ENCODE measurements at regions not wholly inside any gene's neighbourhood (a gene's known extent, or its start where the extent isn't known, plus 50 kb on each side); places are given as distances from the start of the nearest gene placed in this dataset.

DNA sequence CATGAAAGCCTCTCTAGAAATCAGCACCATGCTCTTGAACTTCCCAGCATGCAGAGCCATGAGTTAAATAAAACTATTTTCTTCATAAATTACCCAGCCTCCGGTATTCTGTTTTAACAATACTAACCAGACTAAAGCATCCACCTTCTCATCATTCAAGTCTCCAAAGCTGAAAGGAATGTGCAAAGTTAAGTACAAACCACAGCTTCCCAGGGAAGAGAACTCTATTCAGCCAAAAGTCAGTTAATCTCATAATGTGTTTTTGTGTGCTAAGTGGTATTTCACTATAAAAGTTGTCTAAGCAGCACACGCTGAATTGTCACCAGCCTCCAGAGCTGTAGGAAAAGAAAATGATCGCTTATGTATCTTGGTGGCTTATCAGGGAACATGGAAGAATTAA lies 135.5 kb upstream of the KCNH8 start:
- no peak for TF ChIP-seq EP300 (IDR thresholded peaks at IDR 0.05)
- no peak for TF ChIP-seq POLR2A (IDR thresholded peaks at IDR 0.05)
- TF ChIP-seq, protein P1, sequence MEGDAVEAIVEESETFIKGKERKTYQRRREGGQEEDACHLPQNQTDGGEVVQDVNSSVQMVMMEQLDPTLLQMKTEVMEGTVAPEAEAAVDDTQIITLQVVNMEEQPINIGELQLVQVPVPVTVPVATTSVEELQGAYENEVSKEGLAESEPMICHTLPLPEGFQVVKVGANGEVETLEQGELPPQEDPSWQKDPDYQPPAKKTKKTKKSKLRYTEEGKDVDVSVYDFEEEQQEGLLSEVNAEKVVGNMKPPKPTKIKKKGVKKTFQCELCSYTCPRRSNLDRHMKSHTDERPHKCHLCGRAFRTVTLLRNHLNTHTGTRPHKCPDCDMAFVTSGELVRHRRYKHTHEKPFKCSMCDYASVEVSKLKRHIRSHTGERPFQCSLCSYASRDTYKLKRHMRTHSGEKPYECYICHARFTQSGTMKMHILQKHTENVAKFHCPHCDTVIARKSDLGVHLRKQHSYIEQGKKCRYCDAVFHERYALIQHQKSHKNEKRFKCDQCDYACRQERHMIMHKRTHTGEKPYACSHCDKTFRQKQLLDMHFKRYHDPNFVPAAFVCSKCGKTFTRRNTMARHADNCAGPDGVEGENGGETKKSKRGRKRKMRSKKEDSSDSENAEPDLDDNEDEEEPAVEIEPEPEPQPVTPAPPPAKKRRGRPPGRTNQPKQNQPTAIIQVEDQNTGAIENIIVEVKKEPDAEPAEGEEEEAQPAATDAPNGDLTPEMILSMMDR (IDR thresholded peaks at IDR 0.05): no peak
- H3K27ac ChIP-seq: no peak overlapping the region
- intact Hi-C loops (cut with DNase I): no loop called here
- H3K4me1 ChIP-seq (ENCODE audit: insufficient read depth): no peaks in the 10 kb centered on the region
- no peak overlapping the region for H3K4me3 ChIP-seq
- no peaks in the 10 kb centered on the region for H3K36me3 ChIP-seq
- DNase-seq: no peak
- no peaks in the 10 kb centered on the region for H3K9me3 ChIP-seq
- H3K27me3 ChIP-seq: no peaks in the 10 kb centered on the region
- 76 to 85% (median 83%) methylated on average over 3 of the region's 3 CpGs for WGBS, 3 donors

GRCh38 chr3:19002606-19003005 lies 145.7 kb upstream of the KCNH8 start:
- Histone ChIP-seq H3K27me3 (no peaks in the 10 kb centered on the region), H3K27ac (no peak overlapping the region), H3K4me1 (ENCODE audit: insufficient read depth) (peaks cover 3% of the 10 kb centered on the region), H3K36me3 (no peaks in the 10 kb centered on the region), H3K4me3 (no peak overlapping the region), H3K9me3 (no peaks in the 10 kb centered on the region)
- TF ChIP-seq, protein P1 (IDR thresholded peaks at IDR 0.05): no peak
- TF ChIP-seq EP300 (IDR thresholded peaks at IDR 0.05): no peak
- TF ChIP-seq POLR2A (IDR thresholded peaks at IDR 0.05): no peak
- DNase-seq: no peak
- 20 to 45% (median 28%) methylated on average over 1 of the region's 1 CpG for WGBS, 3 donors
- intact Hi-C loops (cut with DNase I): no loop called here

- 84 to 94% (median 87%) methylated on average over 4 of the region's 4 CpGs for WGBS, 3 donors
- intact Hi-C loops (cut with DNase I): no loop called here
- no peak for DNase-seq
Measured at GRCh38 chr3:18998069-18998468, 150.2 kb upstream of the KCNH8 start.

GRCh38 chr3:18992709-18993108 lies 155.6 kb upstream of the KCNH8 start:
- TF ChIP-seq POLR2A (IDR thresholded peaks at IDR 0.05): no peak
- TF ChIP-seq, protein P1 (IDR thresholded peaks at IDR 0.05): no peak
- TF ChIP-seq EP300 (IDR thresholded peaks at IDR 0.05): no peak
- no peak overlapping the region for H3K27ac ChIP-seq
- H3K36me3 ChIP-seq: no peaks in the 10 kb centered on the region
- no peaks in the 10 kb centered on the region for H3K9me3 ChIP-seq
- intact Hi-C loops (cut with DNase I): no loop called here
- H3K4me1 ChIP-seq (ENCODE audit: insufficient read depth): no peaks in the 10 kb centered on the region
- no peak overlapping the region for H3K4me3 ChIP-seq
- no peaks in the 10 kb centered on the region for H3K27me3 ChIP-seq
- DNase-seq: no peak
- 92 to 98% (median 95%) methylated on average over 1 of the region's 1 CpG for WGBS, 3 donors

More at GRCh38 chr3:18998069-18998468, 150.2 kb upstream of the KCNH8 start:
- TF ChIP-seq POLR2A (IDR thresholded peaks at IDR 0.05) (no peak), EP300 (IDR thresholded peaks at IDR 0.05) (no peak)
- TF ChIP-seq, protein P1 (IDR thresholded peaks at IDR 0.05): no peak
- Histone ChIP-seq H3K9me3 (no peaks in the 10 kb centered on the region), H3K36me3 (no peaks in the 10 kb centered on the region), H3K27ac (no peak overlapping the region), H3K27me3 (no peaks in the 10 kb centered on the region), H3K4me1 (ENCODE audit: insufficient read depth) (no peaks in the 10 kb centered on the region), H3K4me3 (no peak overlapping the region)

Measured in ovary (tissue), 7 donors.